ENCODE measurements at regions not wholly inside any gene's neighbourhood (a gene's known extent, or its start where the extent isn't known, plus 50 kb on each side); places are given as distances from the start of the nearest gene placed in this dataset.

DNA sequence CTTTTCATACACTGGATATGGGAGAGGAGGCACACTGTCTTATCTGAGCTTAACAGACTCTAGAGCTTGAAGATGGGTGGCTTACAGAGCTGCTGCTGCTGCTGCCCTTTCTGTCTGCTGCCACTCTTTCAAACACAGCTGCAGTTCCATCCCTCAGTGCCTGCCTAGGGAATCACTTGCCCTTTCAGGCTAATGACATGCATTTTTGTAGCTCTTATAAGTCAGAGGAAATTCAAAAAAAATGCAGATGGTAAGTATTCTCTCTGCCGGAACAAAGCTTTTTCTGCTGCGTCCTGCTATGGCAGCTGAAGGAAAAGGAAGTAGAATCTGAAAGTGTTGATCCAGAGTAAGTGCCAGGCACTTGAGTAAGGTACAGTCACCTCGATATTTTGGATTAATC, 460.4 kb upstream of the DIAPH2 start:
- H3K27me3 ChIP-seq: no peaks in the 10 kb centered on the region
- no peak overlapping the region for H3K27ac ChIP-seq
- TF ChIP-seq POLR2A (IDR thresholded peaks at IDR 0.05): no peak
- TF ChIP-seq CTCF (IDR thresholded peaks at IDR 0.05): no peak
- H3K4me1 ChIP-seq: no peaks in the 10 kb centered on the region
- intact Hi-C loops (cut with DNase I; ENCODE audit: low total_unique reads): no loop called here
- H3K4me3 ChIP-seq: no peak overlapping the region
- DNase-seq: no peak
- 53 to 67% methylated on average over 3 of the region's 3 CpGs for WGBS, 2 donors
- no peaks in the 10 kb centered on the region for H3K36me3 ChIP-seq (ENCODE audit: low read depth, missing control alignments)
- H3K9me3 ChIP-seq: no peaks in the 10 kb centered on the region

DNA sequence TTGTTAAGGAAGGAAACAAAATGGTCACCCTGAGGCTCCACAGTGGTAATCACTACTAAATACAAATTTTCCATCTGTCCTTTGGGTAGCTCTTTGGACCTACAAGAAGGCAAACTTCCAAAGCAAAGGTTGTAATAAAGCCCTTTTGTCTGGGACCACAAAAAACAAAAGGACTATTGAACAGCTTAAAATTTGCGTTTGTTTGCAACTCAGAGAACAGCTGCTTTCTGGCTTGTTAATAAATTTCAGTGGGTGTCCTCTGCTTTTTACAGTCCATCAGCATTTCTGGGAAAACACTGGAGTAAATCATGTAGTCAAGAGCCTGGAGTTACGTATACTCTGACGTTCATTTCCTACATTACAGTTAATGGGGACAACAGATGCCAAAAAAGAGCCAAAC, 439.7 kb upstream of the DIAPH2 start:
- WGBS, 2 donors: 35 to 37% methylated on average over 3 of the region's 3 CpGs
- no peak overlapping the region for H3K27ac ChIP-seq
- no peaks in the 10 kb centered on the region for H3K27me3 ChIP-seq
- intact Hi-C loops (cut with DNase I; ENCODE audit: low total_unique reads): no loop called here
- no peak overlapping the region for H3K4me3 ChIP-seq
- H3K4me1 ChIP-seq: no peaks in the 10 kb centered on the region
- no peaks in the 10 kb centered on the region for H3K36me3 ChIP-seq (ENCODE audit: low read depth, missing control alignments)
- TF ChIP-seq POLR2A (IDR thresholded peaks at IDR 0.05) (no peak), CTCF (IDR thresholded peaks at IDR 0.05) (no peak)
- H3K9me3 ChIP-seq: no peaks in the 10 kb centered on the region
- no peak for DNase-seq

DNA sequence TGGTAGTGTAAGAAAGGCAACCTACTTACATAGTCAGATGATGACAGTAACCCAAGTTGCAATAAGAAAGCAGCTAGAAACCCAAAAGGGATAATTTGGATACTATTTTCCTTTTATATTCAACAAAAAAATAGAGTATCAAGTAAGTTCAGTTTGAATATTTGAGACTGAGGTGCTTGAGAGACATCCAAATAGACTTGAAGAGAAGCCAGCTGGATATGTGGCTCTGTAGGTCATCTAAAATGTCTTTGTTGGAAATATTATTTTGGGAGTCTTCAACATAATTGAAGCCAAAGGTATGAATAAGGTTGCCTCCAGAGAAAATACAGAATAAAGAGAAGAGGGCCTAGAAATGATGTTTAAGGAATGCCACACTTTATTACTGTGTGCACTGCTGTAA, 438.2 kb upstream of the DIAPH2 start:
- Histone ChIP-seq H3K4me3 (no peak overlapping the region), H3K36me3 (ENCODE audit: low read depth, missing control alignments) (no peaks in the 10 kb centered on the region), H3K27ac (no peak overlapping the region), H3K4me1 (no peaks in the 10 kb centered on the region), H3K9me3 (no peaks in the 10 kb centered on the region), H3K27me3 (no peaks in the 10 kb centered on the region)
- DNase-seq: no peak
- intact Hi-C loops (cut with DNase I; ENCODE audit: low total_unique reads): no loop called here
- TF ChIP-seq POLR2A (IDR thresholded peaks at IDR 0.05): no peak
- TF ChIP-seq CTCF (IDR thresholded peaks at IDR 0.05): no peak

Small RNAs in the stretch of these regions (small RNA-seq; reads per million reads assigned to genes)
- gene AL022161.1: 0 reads per million in 2 donors
- 0 reads per million in 2 donors for gene RN7SL379P
- 0 reads per million in 2 donors for gene RNA5SP510
- gene RPS29P28: 0 reads per million in 2 donors
